ENCODE measurements at regions not wholly inside any gene's neighbourhood (a gene's known extent, or its start where the extent isn't known, plus 50 kb on each side); places are given as distances from the start of the nearest gene placed in this dataset.

DNA sequence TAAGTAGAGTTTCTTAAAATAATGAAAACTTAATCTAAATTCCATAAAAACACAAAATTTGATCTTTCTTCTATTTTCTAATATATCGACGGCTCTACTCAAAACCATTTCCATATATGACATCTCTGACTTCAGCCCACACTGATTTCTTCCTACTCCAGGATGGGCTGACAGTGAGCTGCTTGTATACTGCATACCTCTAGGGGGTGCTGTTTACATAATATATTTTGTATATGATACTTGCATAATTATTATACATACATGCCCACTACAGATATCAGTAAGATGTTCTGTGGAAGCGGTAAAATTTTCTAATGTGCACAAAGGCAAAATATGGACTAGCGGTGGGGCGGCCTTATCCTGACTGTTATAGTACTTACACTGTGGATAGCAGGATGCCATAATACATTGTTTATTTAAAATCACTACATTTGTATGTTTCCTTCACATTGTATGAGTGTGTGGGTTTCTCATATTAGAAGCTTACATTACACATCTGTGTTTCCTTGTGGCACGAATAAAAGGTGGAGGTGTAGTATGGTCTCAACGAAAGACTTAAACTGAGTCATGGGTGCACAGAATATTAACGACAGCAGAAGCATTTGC is 66.1 kb upstream of the NXPH2 start:
- DNase-seq (ENCODE audit: low read depth) = peak; percentile 23

GRCh38 chr2:138842341-138842740 is 62.2 kb upstream of the NXPH2 start:
- no peak for DNase-seq (ENCODE audit: low read depth)

GRCh38 chr2:138841459-138841858 is 61.3 kb upstream of the NXPH2 start:
- DNase-seq (ENCODE audit: low read depth) = no peak

- no peak for DNase-seq (ENCODE audit: low read depth)
These were observed 58.8 kb upstream of the NXPH2 start for GRCh38 chr2:138838851-138839620.

- DNase-seq (ENCODE audit: low read depth) = no peak
These were observed 51.5 kb upstream of the NXPH2 start for GRCh38 chr2:138831691-138832090.

DNA sequence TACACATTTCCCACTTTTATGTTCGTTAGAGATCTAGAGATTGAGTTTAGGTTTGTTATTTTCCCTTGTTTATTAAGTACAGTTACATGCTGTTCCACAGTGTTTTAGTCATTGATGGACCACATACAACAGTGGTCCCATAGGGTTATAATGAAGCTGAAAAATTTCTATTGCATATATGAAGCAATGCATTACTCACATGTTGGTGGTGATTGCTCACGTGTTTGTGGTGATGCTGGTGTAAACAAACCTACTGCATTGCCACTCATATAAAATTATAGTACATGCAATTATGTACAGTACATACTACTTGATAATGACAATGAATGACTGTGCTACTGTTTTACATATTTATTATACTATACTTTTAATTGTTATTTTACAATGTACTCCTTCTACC is 51.0 kb upstream of the NXPH2 start:
- DNase-seq (ENCODE audit: low read depth) = no peak

DNA sequence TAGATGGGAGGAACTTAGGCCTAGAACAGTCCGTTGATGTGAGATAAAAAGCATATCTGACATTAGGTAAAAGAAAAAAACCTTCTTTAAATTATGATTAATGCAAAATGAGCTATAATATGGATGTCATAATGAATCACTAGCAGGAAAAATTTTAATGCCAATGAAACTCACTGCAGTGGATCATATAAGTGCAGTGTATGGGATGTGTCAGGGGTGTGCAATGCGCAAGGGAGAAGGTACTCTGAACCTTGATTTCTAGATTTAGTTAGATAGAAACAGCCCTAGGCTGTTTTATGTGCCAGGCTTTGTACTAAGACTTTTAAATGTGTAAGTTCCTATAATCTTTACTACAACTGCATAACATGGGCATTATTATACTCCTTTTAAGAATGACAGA is 50.4 kb upstream of the NXPH2 start:
- no peak for DNase-seq (ENCODE audit: low read depth)

Data from amniotic epithelial cell (primary cell).